HG03457 (cell line): ENCODE measurements at regions not wholly inside any gene's neighbourhood (a gene's known extent, or its start where the extent isn't known, plus 50 kb on each side); places are given as distances from the start of the nearest gene placed in this dataset.

Experiments
- ATAC-seq: cut with Tn5 transposase; IDR thresholded peaks from one replicate; pipeline ENCODE4 v1.9.1; 2021; ENCODE audit warnings: moderate number of reproducible peaks; ENCODE audit not compliant: unreplicated experiment

DNA sequence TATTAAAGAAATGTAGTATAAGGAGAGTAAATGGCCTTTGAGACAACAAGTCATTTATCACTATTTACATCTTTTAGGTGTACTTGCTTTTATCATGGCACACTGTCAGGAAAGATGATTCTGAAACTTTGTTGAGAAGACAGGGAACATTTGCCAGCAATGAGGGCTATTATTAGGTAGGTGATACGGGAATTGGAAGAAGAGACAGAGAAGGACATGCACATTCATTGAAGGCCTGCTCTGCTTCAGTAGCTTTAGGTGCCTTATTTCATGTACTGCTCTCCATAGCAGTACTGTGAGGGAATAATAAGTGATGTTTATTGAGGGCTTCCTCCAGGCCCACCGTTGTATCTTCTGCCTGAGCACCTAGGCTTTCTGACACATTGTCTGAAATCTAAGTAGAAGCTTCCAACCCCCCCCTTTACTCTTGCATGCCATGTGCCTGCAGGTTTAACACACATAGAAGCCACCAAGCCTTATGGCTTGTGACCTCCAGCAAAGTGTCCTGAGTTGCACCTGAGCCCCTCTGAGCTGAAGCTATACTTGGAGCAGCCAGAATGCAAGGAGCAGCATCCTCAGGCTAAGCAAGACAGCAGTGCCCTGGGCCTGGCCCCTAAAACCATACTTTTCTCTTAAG, 275.2 kb upstream of the VLDLR start:
- no peak for ATAC-seq

DNA sequence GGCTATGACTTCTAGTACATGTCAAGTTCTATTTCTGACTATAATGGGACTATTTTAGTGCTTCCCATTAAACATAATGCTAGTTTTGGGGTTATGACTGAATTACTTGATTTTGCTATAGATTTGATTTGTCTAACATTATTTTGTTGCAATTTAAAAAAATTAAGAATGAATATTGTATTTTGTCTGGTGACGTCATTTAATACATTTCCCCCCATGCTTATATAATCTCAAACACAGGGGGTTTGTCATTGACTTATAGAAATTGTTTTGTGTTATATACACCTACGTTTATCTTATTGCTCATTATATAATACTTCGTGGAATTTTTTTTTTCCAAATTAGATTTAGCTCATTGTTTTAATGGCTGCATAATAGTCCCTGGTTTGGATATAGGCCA, 270.3 kb upstream of the VLDLR start:
- ATAC-seq: no peak

DNA sequence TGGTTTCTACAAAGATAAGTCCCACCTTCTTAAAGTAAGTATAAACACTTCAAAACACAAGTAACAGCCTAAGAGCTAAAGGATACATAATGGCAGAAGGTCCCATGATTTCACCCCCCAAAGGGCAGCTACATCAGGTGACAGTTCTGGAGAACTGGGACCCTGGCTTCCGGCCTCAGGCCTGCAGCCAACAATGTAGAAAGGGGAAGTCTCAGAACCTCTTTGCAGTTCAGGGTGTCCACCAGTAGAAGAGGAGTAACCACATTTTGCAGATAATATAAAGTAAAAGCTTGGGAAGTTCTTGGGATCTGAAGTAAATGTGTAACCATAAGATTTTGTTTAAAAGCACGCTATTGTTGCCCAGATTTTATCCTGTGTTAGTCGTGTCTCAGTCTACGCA, 267.4 kb upstream of the VLDLR start:
- ATAC-seq: no peak

DNA sequence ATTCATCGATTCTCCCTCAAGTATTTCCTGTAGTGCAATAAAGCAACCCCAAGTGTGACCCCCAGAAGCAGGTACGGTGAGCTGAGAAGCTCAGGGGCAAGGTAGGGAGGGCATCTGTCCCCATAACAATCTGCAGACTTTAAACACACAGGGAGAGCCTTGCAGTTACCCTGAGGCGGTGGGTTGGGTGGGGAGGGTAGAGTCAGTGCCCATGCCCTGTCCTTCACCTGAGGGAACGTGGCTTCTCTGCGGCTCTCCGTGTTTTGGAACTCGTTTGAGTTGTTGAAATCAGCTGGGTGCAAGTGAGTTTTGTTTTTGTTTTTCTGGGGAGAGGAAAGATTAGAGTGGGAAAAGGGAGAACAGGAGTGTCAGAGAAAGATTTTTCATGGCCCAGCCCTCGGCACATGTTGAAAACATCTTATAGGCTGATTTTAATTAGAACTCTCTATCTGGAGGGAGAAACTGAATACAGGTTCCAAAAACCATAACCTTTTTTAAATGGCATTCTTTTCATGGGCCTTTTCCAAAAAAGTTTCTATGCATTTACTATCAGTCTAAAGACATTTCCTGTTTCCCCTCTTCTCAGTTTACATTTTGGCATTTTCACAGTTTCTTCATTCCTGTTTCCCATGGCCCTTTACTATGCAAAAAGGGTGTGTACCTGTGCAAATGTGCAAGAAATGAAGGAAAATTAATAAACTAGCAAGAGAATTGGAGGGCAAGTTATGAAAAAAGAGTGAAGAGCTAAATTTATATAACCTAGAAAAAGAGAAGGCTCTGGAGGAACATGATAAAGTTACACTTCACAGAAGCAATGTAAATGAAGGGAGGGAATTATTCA, 266.5 kb upstream of the VLDLR start:
- ATAC-seq: no peak

DNA sequence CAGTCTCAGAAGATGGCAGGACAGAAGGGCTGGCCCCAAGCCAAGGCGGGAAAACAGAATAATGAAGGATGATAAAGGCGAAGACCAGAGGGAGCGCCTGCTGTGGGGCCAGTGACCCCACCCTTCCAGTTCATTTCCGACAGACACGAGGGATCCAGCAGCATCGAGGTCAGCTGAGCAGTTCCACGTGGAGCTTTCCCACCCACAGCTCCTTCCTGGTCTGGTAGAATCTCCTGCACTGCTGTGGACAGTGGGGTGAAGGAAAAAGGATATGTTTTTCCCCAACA, 265.9 kb upstream of the VLDLR start:
- ATAC-seq: no peak

DNA sequence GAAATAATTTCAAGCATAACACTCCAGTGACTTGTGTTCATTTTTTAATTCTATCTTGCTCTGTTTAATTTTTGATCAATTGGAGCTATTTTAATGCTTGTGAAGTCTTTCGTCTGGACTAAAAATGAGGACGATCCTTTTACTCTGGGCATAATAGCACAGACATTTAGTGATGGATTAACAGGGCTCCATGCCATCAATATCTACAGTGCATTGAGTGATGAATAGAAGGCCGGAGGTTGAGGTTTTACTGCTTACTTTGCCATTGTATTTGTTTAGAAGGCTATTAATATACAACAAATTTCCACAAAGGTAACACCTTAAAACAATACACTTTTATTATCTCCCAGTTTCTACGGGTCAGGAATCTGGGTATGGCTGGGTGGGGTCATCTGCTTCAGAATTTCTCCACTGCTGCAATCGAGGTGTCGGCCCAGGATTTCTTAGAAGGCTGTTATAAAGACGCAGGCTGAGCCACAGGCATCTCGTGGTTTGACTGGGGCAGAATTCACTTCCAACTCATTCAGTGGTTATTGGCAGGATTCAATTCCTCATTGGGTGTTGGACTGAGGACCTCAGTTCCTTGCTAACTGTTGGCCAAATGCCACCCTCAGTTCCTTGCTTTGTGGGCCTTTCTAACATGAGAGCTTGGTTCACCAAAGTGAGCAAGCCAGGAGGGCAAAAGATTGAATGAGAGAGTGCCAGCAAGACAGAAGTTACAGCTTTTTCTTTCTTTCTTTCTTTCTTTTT, 265.4 kb upstream of the VLDLR start:
- no peak for ATAC-seq

DNA sequence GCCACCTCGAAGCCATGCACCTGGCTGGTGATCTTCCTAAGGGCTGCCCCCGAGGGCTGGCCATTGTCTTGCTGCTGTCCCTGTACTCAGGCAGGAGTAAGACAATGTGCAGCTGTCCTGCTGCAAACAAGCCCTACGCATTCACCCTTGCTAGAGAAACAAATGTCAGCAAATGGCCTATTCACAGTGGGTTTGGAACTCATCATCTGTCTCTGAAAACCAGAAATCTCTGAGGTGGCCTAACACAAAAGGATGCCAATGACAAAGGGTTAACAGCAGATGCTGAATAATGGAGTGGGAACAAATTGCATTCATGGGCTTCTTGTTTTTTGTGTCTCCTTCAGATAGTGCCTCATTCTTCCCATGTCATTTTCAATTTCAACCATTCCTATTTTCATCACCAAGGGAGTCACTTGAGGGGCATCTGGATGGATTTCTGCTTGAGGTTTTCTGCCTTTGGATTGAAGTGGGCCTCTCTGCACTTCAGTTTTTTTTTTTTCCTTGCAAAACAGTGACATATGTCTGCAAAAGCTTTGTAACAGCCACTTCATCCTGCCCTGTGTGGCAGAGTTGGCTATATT, 261.6 kb upstream of the VLDLR start:
- no peak for ATAC-seq

DNA sequence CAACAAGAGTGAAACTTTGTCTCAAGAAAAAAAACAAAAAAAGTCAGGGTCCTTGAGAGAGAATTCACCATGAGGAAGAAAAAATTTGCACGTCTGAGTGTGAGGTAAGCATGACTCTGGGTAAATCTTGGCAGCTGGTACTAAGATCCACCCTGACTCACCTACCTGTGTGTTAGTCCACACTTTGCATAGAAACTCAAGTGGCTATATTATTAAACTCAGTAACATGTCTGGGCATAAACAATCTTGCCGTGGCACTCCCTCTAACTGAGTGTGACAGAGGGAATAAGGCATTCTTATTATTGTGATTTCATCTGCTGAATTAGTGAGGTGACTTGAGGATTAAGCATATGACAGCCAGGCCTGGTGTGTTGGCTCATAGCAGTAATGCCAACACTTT, 259.4 kb upstream of the VLDLR start:
- ATAC-seq: no peak

DNA sequence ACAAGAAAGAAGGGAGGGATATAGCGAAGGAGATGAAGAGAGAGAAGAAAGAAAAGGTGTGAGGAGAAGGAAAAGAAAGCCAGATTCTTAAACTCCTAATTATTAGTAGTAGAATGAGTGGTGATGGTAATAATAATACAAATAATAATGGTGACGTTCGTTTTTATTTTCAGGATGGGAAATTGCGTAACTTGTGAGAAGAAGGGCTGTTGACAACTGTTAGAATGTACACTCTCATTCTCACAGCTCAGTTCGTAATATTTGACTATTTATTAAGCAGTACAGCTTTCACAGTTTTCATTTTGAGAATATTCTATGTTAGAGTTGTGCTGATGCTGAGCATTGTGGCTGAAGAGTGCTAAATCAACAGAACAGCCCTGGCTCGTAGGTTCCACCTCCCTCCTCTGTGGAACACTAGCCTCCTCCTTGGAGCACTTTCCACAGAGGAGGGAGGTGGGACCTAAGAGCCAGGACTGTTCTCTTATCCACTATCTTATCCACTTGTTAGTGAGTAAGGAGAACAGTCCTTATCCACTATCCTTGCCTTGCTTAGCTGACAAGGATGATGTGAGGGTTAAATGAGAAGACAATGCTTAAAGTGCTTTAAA, 258.3 kb upstream of the VLDLR start:
- ATAC-seq: no peak

DNA sequence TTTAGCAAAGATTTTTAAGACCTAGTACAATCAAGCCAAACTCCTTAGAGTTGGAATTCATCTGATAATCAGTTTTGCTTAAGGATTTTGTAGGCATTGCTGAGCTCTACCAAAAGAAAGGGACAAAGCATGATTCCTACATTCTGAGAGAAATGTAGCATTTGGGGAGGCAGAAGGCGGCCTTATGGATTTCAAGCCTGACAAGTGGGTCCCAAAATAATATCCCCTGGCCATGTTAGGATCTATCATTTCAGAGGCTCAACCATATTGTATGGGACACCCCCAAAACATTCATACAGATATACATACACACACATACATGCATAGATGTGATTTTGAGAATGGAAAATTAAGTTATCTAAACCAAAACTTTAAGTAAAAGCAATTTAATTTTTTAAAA, 257.8 kb upstream of the VLDLR start:
- no peak for ATAC-seq

DNA sequence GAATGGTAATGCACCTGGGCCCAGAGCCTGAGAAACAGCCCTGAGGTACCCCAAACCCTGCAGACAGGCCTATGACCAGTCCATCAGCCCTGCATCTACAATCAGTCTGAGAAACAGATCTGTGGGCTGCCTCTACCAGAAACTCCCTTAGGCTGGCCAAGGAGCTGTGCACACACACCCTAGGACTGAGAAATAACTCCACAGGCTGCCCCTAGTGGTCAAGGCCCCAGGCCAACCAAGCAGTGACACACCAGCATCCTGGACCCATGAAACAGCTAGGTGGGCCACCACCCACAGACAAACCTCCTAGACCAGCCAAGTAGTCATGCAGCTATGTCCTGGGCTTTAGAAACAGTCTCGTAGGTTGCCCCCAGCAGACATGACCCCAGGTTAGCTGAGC, 253.6 kb upstream of the VLDLR start:
- no peak for ATAC-seq

DNA sequence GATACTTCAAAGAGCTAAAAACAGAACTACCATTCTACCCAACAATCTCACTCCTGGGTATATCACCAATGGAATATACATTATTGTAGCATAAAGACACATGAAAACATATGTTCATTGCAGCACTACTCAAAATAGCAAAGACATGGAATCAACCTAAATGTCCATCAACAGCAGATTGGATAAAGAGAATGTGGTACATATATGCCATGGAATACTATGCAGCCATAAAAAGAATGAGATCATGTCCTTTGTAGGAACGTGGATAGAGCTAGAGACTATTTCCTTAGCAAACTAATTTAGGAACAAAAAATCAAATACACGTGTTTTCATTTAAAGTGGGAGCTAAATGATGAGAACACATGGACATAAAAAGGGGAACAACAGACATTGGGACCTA, 247.9 kb upstream of the VLDLR start:
- ATAC-seq: no peak

DNA sequence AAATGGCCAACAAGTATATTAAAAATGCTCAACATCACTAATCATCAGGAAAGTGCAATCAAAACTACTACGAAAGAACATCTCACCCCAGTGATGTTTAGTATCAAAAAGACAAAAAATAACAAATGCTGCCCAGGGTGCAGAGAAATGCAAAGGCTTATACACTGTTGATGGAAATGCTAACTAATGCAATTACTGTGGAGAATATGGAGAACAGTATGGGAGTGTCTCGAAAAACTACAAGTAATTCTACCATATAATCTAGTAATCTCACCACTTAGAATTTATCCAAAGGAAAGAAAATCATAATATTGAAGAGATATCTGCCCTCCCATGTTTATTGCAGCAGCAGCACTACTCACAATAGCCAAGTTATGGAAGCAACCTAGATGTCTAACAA, 246.5 kb upstream of the VLDLR start:
- no peak for ATAC-seq

DNA sequence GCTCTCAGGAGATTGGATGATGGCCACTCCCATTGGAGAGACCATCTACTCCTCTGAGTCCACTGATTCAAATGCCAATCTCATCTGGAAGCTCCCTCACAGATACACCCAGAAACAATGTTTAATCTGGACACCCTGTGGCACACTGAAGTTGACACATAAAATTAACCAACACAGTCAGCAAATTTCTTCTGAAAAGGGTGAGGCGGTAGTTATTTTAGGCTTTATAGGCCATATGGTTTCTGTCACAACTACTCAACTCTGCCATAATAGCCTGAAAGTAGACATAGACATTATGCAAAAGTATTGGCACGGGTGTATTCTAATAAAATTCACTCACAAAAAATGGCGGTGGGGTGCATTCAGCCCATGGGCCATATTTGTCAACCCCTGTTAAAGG, 244.5 kb upstream of the VLDLR start:
- no peak for ATAC-seq

DNA sequence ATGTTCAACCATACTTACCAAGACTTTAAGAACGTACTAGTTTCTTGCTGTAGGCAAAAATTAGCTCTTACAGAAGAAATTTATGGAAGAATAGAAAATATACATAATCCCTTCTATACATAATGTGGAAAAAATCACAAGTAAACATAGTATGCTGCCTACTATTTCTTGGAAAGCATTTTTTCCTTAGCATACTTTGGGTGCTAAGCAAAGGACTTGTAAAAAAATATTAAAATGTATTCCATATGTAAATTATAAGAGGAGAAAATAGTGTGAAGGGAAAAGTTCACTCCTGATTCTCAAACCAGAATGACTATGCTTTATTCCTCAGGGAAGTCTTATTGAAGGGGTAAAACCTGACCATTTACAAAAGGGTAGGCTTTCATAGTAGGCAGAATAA, 243.8 kb upstream of the VLDLR start:
- no peak for ATAC-seq

DNA sequence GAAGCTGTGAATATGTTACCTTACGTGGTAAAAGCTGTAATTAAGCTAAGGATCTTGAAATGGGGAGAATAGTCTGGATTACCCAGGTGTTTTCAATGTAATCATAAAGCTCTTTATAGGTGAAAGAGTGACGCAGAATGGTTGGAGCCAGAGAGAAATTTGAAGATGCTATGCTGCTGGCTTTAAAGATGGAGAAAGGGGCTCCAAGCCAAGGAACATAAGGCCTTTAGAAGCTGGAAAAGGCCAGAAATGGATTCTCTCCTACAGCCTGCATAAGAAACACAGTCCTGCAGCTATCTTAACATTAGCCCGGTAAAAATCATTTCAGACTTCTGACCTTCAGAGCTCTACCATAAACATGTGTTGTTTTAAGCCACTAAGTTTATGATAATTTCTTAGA, 243.3 kb upstream of the VLDLR start:
- ATAC-seq: no peak

DNA sequence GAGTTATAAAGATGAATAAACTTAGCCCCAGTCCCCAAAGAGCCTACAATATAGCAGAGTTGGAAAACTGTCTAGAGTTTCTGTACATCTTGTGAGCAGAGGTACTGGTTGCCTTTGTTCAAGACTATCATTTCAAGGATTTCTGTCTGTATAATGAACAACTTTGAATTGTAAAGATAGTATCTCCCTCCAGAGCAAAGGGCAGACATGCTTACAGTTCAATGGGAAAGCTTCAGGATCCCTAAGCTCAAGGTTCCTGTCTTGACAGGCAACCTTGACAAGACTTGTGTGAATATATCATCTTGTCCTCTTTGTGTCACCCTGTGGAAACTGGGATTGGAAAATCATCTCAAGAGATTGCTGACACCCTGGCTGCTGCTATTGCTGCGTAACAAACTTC, 242.8 kb upstream of the VLDLR start:
- no peak for ATAC-seq

DNA sequence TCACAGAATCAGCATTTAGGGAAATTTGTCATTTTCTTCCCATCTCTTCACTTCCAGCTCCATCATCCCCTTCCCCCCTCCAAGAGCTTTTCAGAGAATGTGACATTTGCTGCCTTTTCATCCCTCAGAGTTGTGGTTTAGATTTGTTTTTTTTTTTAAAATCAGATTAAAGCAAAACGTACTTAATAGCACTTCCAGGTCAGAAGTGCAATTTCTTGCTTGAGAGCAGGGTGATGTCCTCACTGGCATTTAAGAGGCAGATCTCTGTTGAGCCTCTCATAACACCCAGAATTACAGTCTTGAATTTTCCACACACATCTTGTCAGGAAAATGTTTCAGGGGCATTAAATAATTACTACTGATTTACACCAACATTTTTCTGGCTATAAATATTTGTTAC, 236.8 kb upstream of the VLDLR start:
- ATAC-seq: no peak

DNA sequence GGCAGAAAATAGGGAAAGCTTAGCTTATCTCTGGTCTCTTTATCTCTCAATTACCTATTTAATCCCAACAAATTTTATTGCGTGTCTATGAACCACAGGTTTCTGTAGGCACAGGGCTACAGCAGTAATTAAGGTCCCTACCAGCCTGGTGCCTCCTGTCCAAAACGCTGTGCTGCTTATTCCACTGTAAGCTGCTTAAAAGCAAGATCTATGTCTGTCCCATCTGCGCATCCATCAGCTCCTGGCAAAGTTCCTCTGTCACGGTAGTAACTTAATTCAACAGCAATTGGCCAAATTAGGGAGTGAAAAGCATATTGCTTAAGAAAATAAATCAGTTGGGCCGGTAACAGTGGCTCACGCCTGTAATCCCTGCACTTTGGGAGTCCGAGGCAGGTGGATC, 235.8 kb upstream of the VLDLR start:
- no peak for ATAC-seq

DNA sequence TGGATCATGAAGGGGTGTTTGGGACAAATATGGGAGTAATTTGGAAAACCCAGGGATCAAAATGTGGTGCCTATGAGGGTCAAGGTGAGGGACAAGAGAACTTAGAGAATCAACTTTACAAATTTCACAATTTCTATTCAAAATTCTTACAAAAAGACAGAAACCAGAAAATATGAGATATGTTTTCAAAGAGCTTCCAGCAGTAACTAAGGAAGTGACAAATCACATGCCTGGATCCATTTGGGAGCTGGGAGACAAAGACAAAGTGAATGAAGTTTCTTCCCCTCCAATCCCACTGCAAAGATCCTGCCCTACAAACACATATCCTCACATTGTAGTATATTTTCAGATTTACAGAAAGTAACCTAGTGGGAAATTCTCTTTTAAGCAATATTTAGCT, 235.0 kb upstream of the VLDLR start:
- no peak for ATAC-seq

DNA sequence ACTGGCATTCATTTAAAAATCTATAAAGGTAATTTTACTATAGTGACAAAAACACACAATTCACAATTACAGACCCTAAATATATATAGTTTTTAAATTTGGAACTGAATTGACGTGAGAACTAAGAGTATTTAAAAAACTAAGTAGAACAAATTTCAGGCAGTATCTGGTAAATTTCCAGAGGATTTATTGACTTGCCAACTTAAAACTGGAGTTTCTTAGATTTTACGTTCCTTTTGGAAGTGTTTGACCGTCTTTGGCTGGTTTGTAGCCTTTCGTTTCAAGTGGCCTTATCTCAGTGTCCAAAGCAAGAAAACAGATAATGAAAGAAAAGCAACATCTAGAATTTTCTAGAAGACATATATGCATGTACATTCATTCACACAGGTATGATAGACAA, 234.4 kb upstream of the VLDLR start:
- no peak for ATAC-seq

DNA sequence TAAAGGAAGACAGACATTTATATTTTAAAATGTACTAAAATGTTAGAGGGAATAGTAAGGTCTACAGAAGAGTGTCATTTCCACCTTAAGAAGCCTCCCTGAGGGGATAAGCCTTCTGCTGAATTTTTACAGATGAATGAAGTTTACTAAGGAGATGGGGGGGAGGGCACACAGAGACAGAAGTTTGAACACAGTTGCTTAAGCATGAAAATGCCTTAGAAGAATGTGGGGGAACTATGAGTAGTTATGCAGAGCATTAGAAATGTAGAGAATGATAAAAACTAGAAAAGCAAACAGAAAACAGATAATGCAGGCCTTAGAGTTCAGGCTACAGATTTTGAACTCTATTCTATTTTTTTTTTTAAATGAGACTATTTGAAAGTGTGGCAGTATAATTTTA, 232.2 kb upstream of the VLDLR start:
- no peak for ATAC-seq
